ENCODE measurements at regions not wholly inside any gene's neighbourhood (a gene's known extent, or its start where the extent isn't known, plus 50 kb on each side); places are given as distances from the start of the nearest gene placed in this dataset.

- H3K23ac ChIP-seq (ENCODE audit: insufficient read length, low read depth, low read length), result no peak overlapping the region
- no peak for TF ChIP-seq CTCF (conservative IDR thresholded peaks at IDR 0.05)
- no peak overlapping the region for H3K27ac ChIP-seq (ENCODE audit: insufficient read length, low read depth, low read length)
- H2BK5ac ChIP-seq (ENCODE audit: insufficient read length, low read length), result no peak overlapping the region
- H2BK15ac ChIP-seq (ENCODE audit: low read depth, low read length), result no peak overlapping the region
- no peak overlapping the region for H4K8ac ChIP-seq (replicated peaks; ENCODE audit: insufficient read length, low read depth, low read length)
- no peaks in the 10 kb centered on the region for H3K9me3 ChIP-seq (ENCODE audit: control insufficient read depth, low read depth, low read length)
- H2BK20ac ChIP-seq (ENCODE audit: low read depth, low read length, poor library complexity, severe bottlenecking), result no peak overlapping the region
- no peak overlapping the region for H3K4me3 Mint-ChIP-seq
- peaks cover 20 to 22% of the 10 kb centered on the region in 2 experiments for H3K9me3 Mint-ChIP-seq
- H3T11ph ChIP-seq (ENCODE audit: low read length), result no peak overlapping the region
- H2BK120ac ChIP-seq (ENCODE audit: low read depth, low read length, poor library complexity, severe bottlenecking), result no peak overlapping the region
- no peak overlapping the region for H4K5ac ChIP-seq (ENCODE audit: insufficient read length, low read depth, low read length)
- no peaks in the 10 kb centered on the region for H3K4me1 ChIP-seq (ENCODE audit: insufficient read depth, low read length)
- no peak overlapping the region for H2BK12ac ChIP-seq (ENCODE audit: insufficient read length, low read depth, low read length)
- H3K27me3 Mint-ChIP-seq (ENCODE audit: low read depth), result no peaks in the 10 kb centered on the region
- H3K18ac ChIP-seq (ENCODE audit: insufficient read length, low read depth, low read length), result no peak overlapping the region
- H3K4me2 ChIP-seq (ENCODE audit: insufficient read depth, insufficient read length, low read length), result no peak overlapping the region
- H3K4ac ChIP-seq (ENCODE audit: low read depth, low read length), result no peak overlapping the region
- no CpG with 5 or more reads among the region's 2 CpGs for WGBS (ENCODE audit: extremely low coverage, insufficient read length, low lambda C conversion rate)
- no peaks in the 10 kb centered on the region for H4K20me1 ChIP-seq (ENCODE audit: control insufficient read depth, insufficient read depth, insufficient read length)
- no peak overlapping the region for H2AFZ ChIP-seq (ENCODE audit: low read length)
- no peak overlapping the region for H4K91ac ChIP-seq (ENCODE audit: insufficient read length, low read depth, low read length)
- H3K27me3 ChIP-seq (ENCODE audit: insufficient read depth, low read length), result no peaks in the 10 kb centered on the region
- H3K27ac Mint-ChIP-seq, result no peak overlapping the region
- no peak overlapping the region for H3K9ac ChIP-seq (ENCODE audit: extremely low read depth, insufficient read length, low read length)
- H3K14ac ChIP-seq (ENCODE audit: insufficient read depth, low read length), result no peak overlapping the region
- no peak overlapping the region for H3K56ac ChIP-seq (ENCODE audit: insufficient read length, low read depth, low read length)
- H3K79me1 ChIP-seq (ENCODE audit: insufficient read depth, low read depth, low read length, poor library complexity, severe bottlenecking), result no peaks in the 10 kb centered on the region
- H3K23me2 ChIP-seq (ENCODE audit: insufficient read length, low read depth, low read length, poor library complexity, severe bottlenecking), result no peaks in the 10 kb centered on the region
- H3K79me2 ChIP-seq (ENCODE audit: insufficient read depth, low read length), result no peaks in the 10 kb centered on the region
- H3K4me1 Mint-ChIP-seq, result peaks cover 6% of the 10 kb centered on the region in 2 experiments; a peak in 2 of 4 replicates
- peaks cover 4 to 16% (median 4%) of the 10 kb centered on the region in 3 experiments; a peak in 4 of 7 replicates for H3K36me3 Mint-ChIP-seq (ENCODE audit: insufficient read depth in 1 of 3, low read depth in 3 of 3)
- no peak for DNase-seq
- no peak overlapping the region for H2AK5ac ChIP-seq (ENCODE audit: insufficient read length, low read length)
Observed at GRCh38 chr6:86619428-86619827, 317.9 kb upstream of the HTR1E start.
